ENCODE measurements at regions not wholly inside any gene's neighbourhood (a gene's known extent, or its start where the extent isn't known, plus 50 kb on each side); places are given as distances from the start of the nearest gene placed in this dataset.

GRCh38 chr6:40740518-40740917, 153.4 kb upstream of the LRFN2 start:
- DNase-seq = no peak

GRCh38 chr6:40738551-40739193, 151.5 kb upstream of the LRFN2 start:
- DNase-seq = no peak

- DNase-seq = no peak
These were observed 148.4 kb upstream of the LRFN2 start for GRCh38 chr6:40735521-40735920.

GRCh38 chr6:40735121-40735520, 148.0 kb upstream of the LRFN2 start:
- DNase-seq = no peak

- no peak for DNase-seq
These were observed 147.4 kb upstream of the LRFN2 start for GRCh38 chr6:40734607-40735006.

GRCh38 chr6:40733770-40734396, 146.7 kb upstream of the LRFN2 start:
- DNase-seq = no peak

- no peak for DNase-seq
These were observed 146.1 kb upstream of the LRFN2 start for GRCh38 chr6:40733290-40733689.

GRCh38 chr6:40732878-40733277, 145.7 kb upstream of the LRFN2 start:
- DNase-seq = no peak

- no peak for DNase-seq
These were observed 141.5 kb upstream of the LRFN2 start for GRCh38 chr6:40728643-40729042.

- no peak for DNase-seq
These were observed 140.1 kb upstream of the LRFN2 start for GRCh38 chr6:40727271-40727670.

- DNase-seq = no peak
These were observed 139.7 kb upstream of the LRFN2 start for GRCh38 chr6:40726853-40727252.

GRCh38 chr6:40725390-40725789, 138.2 kb upstream of the LRFN2 start:
- no peak for DNase-seq

- DNase-seq = no peak
These were observed 137.7 kb upstream of the LRFN2 start for GRCh38 chr6:40724886-40725285.

- no peak for DNase-seq
These were observed 136.8 kb upstream of the LRFN2 start for GRCh38 chr6:40723967-40724366.

- DNase-seq = no peak
These were observed 135.5 kb upstream of the LRFN2 start for GRCh38 chr6:40722553-40723258.

GRCh38 chr6:40722091-40722490, 134.9 kb upstream of the LRFN2 start:
- DNase-seq = no peak

GRCh38 chr6:40721271-40721952, 134.2 kb upstream of the LRFN2 start:
- DNase-seq = no peak

- no peak for DNase-seq
These were observed 133.2 kb upstream of the LRFN2 start for GRCh38 chr6:40720375-40720748.

- no peak for DNase-seq
These were observed 132.7 kb upstream of the LRFN2 start for GRCh38 chr6:40719671-40720374.

GRCh38 chr6:40718401-40718800, 131.2 kb upstream of the LRFN2 start:
- DNase-seq = no peak

GRCh38 chr6:40717411-40718057, 130.4 kb upstream of the LRFN2 start:
- DNase-seq = no peak

GRCh38 chr6:40715570-40716403, 128.6 kb upstream of the LRFN2 start:
- DNase-seq = no peak

All from activated CD4-positive, CD25-positive, alpha-beta regulatory T cell treated with anti-CD3 and anti-CD28 coated beads, Interleukin-2, amount 50 U/mL, for 72 hours (primary cell).